A549 (cell line): ENCODE measurements at regions not wholly inside any gene's neighbourhood (a gene's known extent, or its start where the extent isn't known, plus 50 kb on each side); places are given as distances from the start of the nearest gene placed in this dataset.

ENCODE experiments used
- ATAC-seq, 2 experiments: fragments of 200-7000 bp in 1 of 2; fragments of >200 bp in 1 of 2; cut with Nextera tagmentation in 1 of 2; cut with Tn5 transposase in 1 of 2; 3 replicates each; pipeline versions ENCODE4 v1.8.0 to v1.9.1; 2018 to 2020; ENCODE audit warnings: mild to moderate bottlenecking in 1 of 2, moderate library complexity in 1 of 2
- CTCF ChIA-PET: fragments of 300-600 bp; sonication (Branson Sonifier 250); formaldehyde crosslinking; extraction: SDS; loops from one replicate; lab custom pipeline; 2021; ENCODE audit warnings: antibody characterized with exemption, inconsistent platforms; lab: Yijun Ruan, JAX
- POLR2A ChIA-PET: fragments of 350-600 bp; formaldehyde crosslinking; extraction: SDS; loops from one replicate; lab custom pipeline; 2021; ENCODE audit warnings: antibody characterized with exemption, inconsistent platforms; lab: Yijun Ruan, JAX
- DNase-seq, 2 experiments: peaks; one replicate each; pipeline versions ENCODE4 v3.0.0 to v3.0.0-alpha.2; 2011 to 2016; ENCODE audit warnings: low read depth in 1 of 2, low spot score in 1 of 2
- FAIRE-seq: peaks from 2 replicates; lab custom pipeline; 2011; peaks lifted over from hg19 to GRCh38; lab: Jason Lieb, UNC
- H3K27ac ChIP-seq, 2 experiments: fragments of >200 bp; sonication (Bioruptor Twin); formaldehyde crosslinking; 3 replicates each; pipeline ENCODE4 v1.5.1; 2016 to 2017
- H3K4me1 ChIP-seq: fragments of >200 bp; sonication (Bioruptor Twin); formaldehyde crosslinking; 3 replicates; pipeline ENCODE4 v1.6.1; 2016
- H3K4me2 ChIP-seq: fragments of >200 bp; sonication (Bioruptor Twin); formaldehyde crosslinking; 3 replicates; pipeline ENCODE4 v1.6.1; 2016
- H3K4me3 ChIP-seq: fragments of >200 bp; sonication (Bioruptor Twin); formaldehyde crosslinking; 3 replicates; pipeline ENCODE4 v1.5.1; 2016
- H3K9me3 ChIP-seq: fragments of >200 bp; sonication (Bioruptor Twin); formaldehyde crosslinking; 3 replicates; pipeline ENCODE4 v1.6.1; 2016
- CBX2 ChIP-seq: fragments of 200-600 bp; sonication (generic); IDR thresholded peaks from 2 replicates; pipeline ENCODE4 v1.6.1; 2016; ENCODE audit warnings: low read depth, mild to moderate bottlenecking, borderline replicate concordance
- CHD2 ChIP-seq: fragments of 150-350 bp; IDR thresholded peaks from 2 replicates; pipeline ENCODE4 v1.6.1; 2014; ENCODE audit warnings: low read length; ENCODE audit not compliant: partially characterized antibody
- CHD4 ChIP-seq: fragments of 200-600 bp; sonication (generic); IDR thresholded peaks from 2 replicates; pipeline ENCODE4 v1.6.1; 2016; ENCODE audit warnings: antibody characterized with exemption, mild to moderate bottlenecking, borderline replicate concordance
- CTCF ChIP-seq: fragments of >200 bp; sonication (Bioruptor Twin); formaldehyde crosslinking; IDR thresholded peaks from 3 replicates; pipeline ENCODE4 v1.5.1; 2016
- E2F6 ChIP-seq: IDR thresholded peaks from 2 replicates; pipeline ENCODE4 v1.6.1; 2012; ENCODE audit warnings: low read depth, borderline replicate concordance
- ELK1 ChIP-seq: fragments of 150-350 bp; IDR thresholded peaks from 2 replicates; pipeline ENCODE4 v1.6.1; 2014; ENCODE audit warnings: low read depth, mild to moderate bottlenecking, low read length
- EP300 ChIP-seq, 2 experiments: fragments of >200 bp; sonication (Bioruptor Twin); formaldehyde crosslinking; IDR thresholded peaks; 2 replicates in 1 of 2; 3 replicates in 1 of 2; pipeline ENCODE4 v1.6.1; 2016 to 2017
- FOXS1 ChIP-seq: fragments of 250-450 bp; sonication (Bioruptor Pico); IDR thresholded peaks from 2 replicates; pipeline ENCODE4 v1.5.0; 2020; ENCODE audit warnings: mild to moderate bottlenecking, moderate library complexity
- GATA3 ChIP-seq: IDR thresholded peaks from 2 replicates; pipeline ENCODE4 v1.6.1; 2012; ENCODE audit warnings: borderline replicate concordance
- HDAC2 ChIP-seq: fragments of 200-600 bp; sonication (generic); IDR thresholded peaks from 2 replicates; pipeline ENCODE4 v1.6.1; 2016
- KDM1A ChIP-seq: fragments of 200-600 bp; sonication (generic); IDR thresholded peaks from 2 replicates; pipeline ENCODE4 v1.6.1; 2016; ENCODE audit warnings: low read depth, mild to moderate bottlenecking
- KDM5A ChIP-seq: fragments of 200-600 bp; sonication (generic); IDR thresholded peaks from 2 replicates; pipeline ENCODE4 v1.6.1; 2016; ENCODE audit warnings: antibody characterized with exemption, mild to moderate bottlenecking
- MAFK ChIP-seq: fragments of 450-650 bp; IDR thresholded peaks from 2 replicates; pipeline ENCODE4 v1.6.1; 2014; ENCODE audit not compliant: partially characterized antibody
- MAX ChIP-seq: IDR thresholded peaks from 2 replicates; pipeline ENCODE4 v1.6.1; 2012
- MAZ ChIP-seq: fragments of 150-350 bp; IDR thresholded peaks from 2 replicates; pipeline ENCODE4 v1.6.1; 2014; ENCODE audit warnings: antibody characterized with exemption, low read depth, low read length, borderline replicate concordance
- NFE2L2 ChIP-seq: fragments of 150-350 bp; conservative IDR thresholded peaks from 2 replicates; pipeline ENCODE4 v1.6.1; 2014; ENCODE audit warnings: low read length
- NPAS2 ChIP-seq: fragments of 250-450 bp; sonication (Bioruptor Pico); IDR thresholded peaks from 2 replicates; pipeline ENCODE4 v1.8.0; 2022; ENCODE audit warnings: mild to moderate bottlenecking, moderate library complexity, borderline replicate concordance
- PHF8 ChIP-seq: fragments of 200-600 bp; sonication (generic); IDR thresholded peaks from 2 replicates; pipeline ENCODE4 v1.6.1; 2016; ENCODE audit warnings: low read depth, mild to moderate bottlenecking, antibody characterized with exemption, moderate library complexity, borderline replicate concordance
- POLR2A ChIP-seq: IDR thresholded peaks from 2 replicates; pipeline ENCODE4 v1.6.1; 2012; ENCODE audit warnings: mild to moderate bottlenecking, low read length
- SREBF2 ChIP-seq: fragments of 450-650 bp; IDR thresholded peaks from 2 replicates; pipeline ENCODE4 v1.6.1; 2014; ENCODE audit warnings: mild to moderate bottlenecking, moderate library complexity
- TFCP2L1 ChIP-seq: fragments of 250-450 bp; sonication (Bioruptor Pico); IDR thresholded peaks from 2 replicates; pipeline ENCODE4 v1.5.0; 2021; ENCODE audit warnings: mild to moderate bottlenecking
- TP53 ChIP-seq: fragments of 250-450 bp; sonication (Bioruptor Pico); IDR thresholded peaks from 2 replicates; pipeline ENCODE4 v1.5.0; 2021; ENCODE audit warnings: mild to moderate bottlenecking, moderate library complexity
- ZC3H11A ChIP-seq: fragments of 450-650 bp; IDR thresholded peaks from 2 replicates; pipeline ENCODE4 v1.6.1; 2014; ENCODE audit warnings: antibody characterized with exemption, mild to moderate bottlenecking
- WGBS: methylation state at CpG from one replicate; pipeline ENCODE4 v1.1.6; 2017; ENCODE audit errors: missing lambda C conversion rate; 5-methylcytosine and 5-hydroxymethylcytosine counted together

GRCh38 chr7:106394526-106394925, 109.7 kb upstream of the NAMPT start:
- no peak for DNase-seq
- Histone ChIP-seq H3K4me2 (no peak overlapping the region), H3K9me3 (0 out of 3 replicates have a peak, but pooled peaks cover 7% of the 10 kb centered on the region), H3K4me3 (no peak overlapping the region), H3K4me1 (no peaks in the 10 kb centered on the region), H3K27ac (no peak overlapping the region)
- ChIA-PET CTCF (interaction anchor here (1.7 kb wide), 1 partner anchor 14 kb away, joined by 3 read pairs; no protein-coding TSS in a partner anchor), POLR2A (no interaction called here)
- no peak for FAIRE-seq
- ATAC-seq = no peak
- TF ChIP-seq GATA3 (no peak), EP300 (IDR thresholded peaks at IDR 0.05) (no peak), CBX2 (no peak), CHD4 (no peak), MAFK (no peak), CHD2 (no peak), MAZ (no peak), FOXS1 (no peak), PHF8 (no peak), TP53 (no peak), TFCP2L1 (no peak), NPAS2 (CRISPR knock-in tag) (no peak), MAX (no peak), POLR2A (no peak), E2F6 (no peak), NFE2L2 (no peak), ZC3H11A (no peak), HDAC2 (no peak)

DNA sequence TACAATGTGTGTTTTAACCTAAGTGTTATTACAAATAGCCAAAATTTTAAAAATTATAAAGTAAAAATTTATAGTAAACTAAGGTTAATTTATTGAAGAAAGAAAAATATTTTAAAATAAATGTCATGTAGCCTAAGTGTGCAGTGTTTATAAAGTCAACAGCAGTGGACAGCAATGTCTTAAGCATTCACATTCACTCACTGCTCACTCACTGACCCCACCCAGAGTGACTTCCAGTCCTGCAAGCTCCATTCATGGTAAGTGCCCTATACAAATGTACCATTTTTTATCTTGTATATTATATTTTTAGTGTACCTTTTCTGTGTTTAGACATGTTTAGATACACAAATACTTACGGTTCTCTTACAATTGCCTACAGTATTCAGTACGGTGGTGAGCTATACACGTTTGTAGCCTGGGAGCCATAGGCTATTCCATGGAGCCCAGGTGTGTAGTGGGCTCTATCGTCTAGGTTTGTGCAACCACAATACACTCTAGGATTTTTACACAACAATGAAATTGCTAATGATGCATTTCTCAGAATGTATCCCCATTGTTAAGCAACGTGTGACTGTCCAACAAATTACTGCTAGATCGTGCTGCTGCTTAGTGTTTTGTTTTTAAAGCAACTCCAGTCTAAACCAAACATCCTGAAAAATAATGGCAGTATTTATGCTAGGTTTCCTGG, 108.9 kb upstream of the NAMPT start:
- Histone ChIP-seq H3K4me2 (no peak overlapping the region), H3K4me3 (no peak overlapping the region), H3K9me3 (0 out of 3 replicates have a peak, but pooled peaks cover 7% of the 10 kb centered on the region), H3K4me1 (no peaks in the 10 kb centered on the region), H3K27ac (no peak overlapping the region)
- ChIA-PET CTCF (interaction anchor here (1.3 to 1.7 kb wide), 2 partner anchors 13 to 211 kb away, joined by 3 read pairs; no protein-coding TSS in a partner anchor), POLR2A (no interaction called here)
- DNase-seq (no peak), ATAC-seq (no peak), FAIRE-seq (no peak)
- no peak for TF ChIP-seq CTCF
- no peak for TF ChIP-seq NFE2L2
- TF ChIP-seq KDM1A = no peak
- TF ChIP-seq MAFK = peak; percentile 10
- no peak for TF ChIP-seq SREBF2
- TF ChIP-seq KDM5A = no peak
- no peak for TF ChIP-seq ELK1
- TF ChIP-seq HDAC2 = no peak
- 80% methylated on average over 6 of the region's 6 CpGs for WGBS
